ENCODE measurements at regions not wholly inside any gene's neighbourhood (a gene's known extent, or its start where the extent isn't known, plus 50 kb on each side); places are given as distances from the start of the nearest gene placed in this dataset.
A peak's percentile ranks its signal among the peaks of the same experiment; 100 is the strongest.

DNA sequence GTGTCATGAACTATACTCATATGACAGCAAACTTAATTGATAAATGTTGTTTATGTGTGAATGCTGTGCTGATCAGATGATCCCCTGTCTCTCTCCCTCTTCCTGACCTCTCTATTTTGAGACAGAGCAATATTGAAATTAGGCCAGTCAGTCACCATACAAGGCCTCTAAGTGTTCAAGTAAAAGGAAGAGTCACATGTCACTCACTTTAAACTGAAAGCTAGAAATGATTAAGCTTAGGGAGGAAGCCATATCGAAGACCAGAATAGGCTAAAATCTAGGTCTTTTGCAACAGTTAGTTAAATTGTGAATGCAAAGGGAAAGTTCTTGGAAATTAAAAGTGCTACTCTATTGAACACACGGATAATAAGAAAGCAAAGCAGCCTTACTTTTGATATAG, 498.6 kb downstream of the ZPLD1 start:
- H3K36me3 ChIP-seq (ENCODE audit: control insufficient read depth in 2 of 2, insufficient read depth in 2 of 2, low read length in 1 of 2): no peaks in the 10 kb centered on the region
- intact Hi-C loops (cut with micrococcal nuclease; ENCODE audit: unreplicated experiment): no loop called here
- no peak for FAIRE-seq
- H4K20me1 ChIP-seq (ENCODE audit: control insufficient read depth, insufficient read depth): no peaks in the 10 kb centered on the region
- H3K27ac ChIP-seq (ENCODE audit: control insufficient read depth, insufficient read depth): no peak overlapping the region
- H3K9me3 ChIP-seq (replicated peaks; ENCODE audit: control insufficient read depth, insufficient read depth, low read length): no peaks in the 10 kb centered on the region
- no peaks in the 10 kb centered on the region for H3K79me2 ChIP-seq (ENCODE audit: control insufficient read depth, insufficient read depth, low read length)
- no peaks in the 10 kb centered on the region for H3K4me1 ChIP-seq (ENCODE audit: control insufficient read depth, insufficient read depth, low read length)
- 5% methylated on average over 2 of the region's 2 CpGs for WGBS (ENCODE audit: insufficient coverage, insufficient replicate concordance, low lambda C conversion rate, missing lambda C conversion rate)
- ChIA-PET SMC1A (ENCODE audit: uncharacterized antibody, unreplicated experiment) (interaction anchor here (1.4 kb wide), 1 partner anchor 9 kb away, joined by 4 read pairs; no protein-coding TSS in a partner anchor), POLR2A (no interaction called here), RAD21 (ENCODE audit: unreplicated experiment) (no interaction called here), CTCF (interaction anchor here (0.6 to 1.1 kb wide), 2 partner anchors 13 to 720 kb away, joined by 3 read pairs; no protein-coding TSS in a partner anchor)
- no peak overlapping the region for H3K4me3 ChIP-seq
- no peaks in the 10 kb centered on the region for H3K27me3 ChIP-seq (replicated peaks in 1 of 2; ENCODE audit: control insufficient read depth in 2 of 2, insufficient read depth in 2 of 2, low read length in 1 of 2)
- in situ Hi-C loops (cut with MboI): no loop called here
- DNase-seq (ENCODE audit: low read depth, low spot score): no peak
- H3K4me2 ChIP-seq (ENCODE audit: control insufficient read depth, insufficient read depth): no peak overlapping the region
- ATAC-seq: peak; percentile 27; the same call in 1 of the 3 replicates
- no peak overlapping the region for H3K9ac ChIP-seq (ENCODE audit: control insufficient read depth, insufficient read depth, low read length)
- BruUV-seq (replicated peaks): no TSS peak
- TF ChIP-seq TCF12 (IDR thresholded peaks at IDR 0.05; ENCODE audit: low read depth, low read length) (no peak), ZZZ3 (IDR thresholded peaks at IDR 0.05; ENCODE audit: control insufficient read depth, insufficient read length, low read depth) (no peak)
- TF ChIP-seq, protein P1, sequence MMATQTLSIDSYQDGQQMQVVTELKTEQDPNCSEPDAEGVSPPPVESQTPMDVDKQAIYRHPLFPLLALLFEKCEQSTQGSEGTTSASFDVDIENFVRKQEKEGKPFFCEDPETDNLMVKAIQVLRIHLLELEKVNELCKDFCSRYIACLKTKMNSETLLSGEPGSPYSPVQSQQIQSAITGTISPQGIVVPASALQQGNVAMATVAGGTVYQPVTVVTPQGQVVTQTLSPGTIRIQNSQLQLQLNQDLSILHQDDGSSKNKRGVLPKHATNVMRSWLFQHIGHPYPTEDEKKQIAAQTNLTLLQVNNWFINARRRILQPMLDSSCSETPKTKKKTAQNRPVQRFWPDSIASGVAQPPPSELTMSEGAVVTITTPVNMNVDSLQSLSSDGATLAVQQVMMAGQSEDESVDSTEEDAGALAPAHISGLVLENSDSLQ (IDR thresholded peaks at IDR 0.05): peak; percentile 62
- no peak overlapping the region for H2AFZ ChIP-seq (ENCODE audit: control insufficient read depth, low read depth, low read length)

DNA sequence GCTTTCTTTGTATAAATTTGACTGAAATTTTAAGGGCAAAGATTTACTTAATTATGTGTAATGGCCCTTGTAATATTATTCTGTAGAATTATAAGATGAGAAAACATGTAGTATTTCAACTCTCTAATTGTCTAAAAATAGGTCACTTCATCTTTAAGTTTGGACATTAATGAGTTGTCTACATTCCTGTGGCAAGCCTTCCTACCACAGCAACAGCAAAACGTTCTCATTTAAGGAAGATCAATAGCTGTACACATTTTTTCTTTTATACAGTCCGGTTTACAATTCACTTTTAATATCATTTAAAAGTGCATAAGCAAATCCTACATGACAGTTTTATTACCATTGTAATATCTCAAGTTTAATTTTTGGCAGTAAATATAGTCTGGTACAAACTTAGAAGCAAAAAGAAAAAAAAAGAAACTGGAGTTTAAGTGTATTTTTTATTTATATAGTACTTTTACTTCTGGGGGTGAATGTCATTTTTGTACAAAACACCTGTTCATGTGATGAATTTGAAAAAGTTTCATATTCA, 501.8 kb downstream of the ZPLD1 start:
- Histone ChIP-seq H3K27ac (ENCODE audit: control insufficient read depth, insufficient read depth) (no peak overlapping the region), H2AFZ (ENCODE audit: control insufficient read depth, low read depth, low read length) (no peak overlapping the region), H3K4me2 (ENCODE audit: control insufficient read depth, insufficient read depth) (no peak overlapping the region), H3K9me3 (replicated peaks; ENCODE audit: control insufficient read depth, insufficient read depth, low read length) (no peaks in the 10 kb centered on the region), H3K79me2 (ENCODE audit: control insufficient read depth, insufficient read depth, low read length) (no peaks in the 10 kb centered on the region), H3K9ac (ENCODE audit: control insufficient read depth, insufficient read depth, low read length) (no peak overlapping the region), H3K4me1 (ENCODE audit: control insufficient read depth, insufficient read depth, low read length) (no peaks in the 10 kb centered on the region), H3K4me3 (no peak overlapping the region), H3K36me3 (ENCODE audit: control insufficient read depth in 2 of 2, insufficient read depth in 2 of 2, low read length in 1 of 2) (no peaks in the 10 kb centered on the region), H3K27me3 (replicated peaks in 1 of 2; ENCODE audit: control insufficient read depth in 2 of 2, insufficient read depth in 2 of 2, low read length in 1 of 2) (no peaks in the 10 kb centered on the region), H4K20me1 (ENCODE audit: control insufficient read depth, insufficient read depth) (no peaks in the 10 kb centered on the region)
- no TSS peak for BruUV-seq (replicated peaks)
- WGBS (ENCODE audit: insufficient coverage, insufficient replicate concordance, low lambda C conversion rate, missing lambda C conversion rate): 0% methylated on average over 2 of the region's 2 CpGs
- in situ Hi-C loops (cut with MboI) (no loop called here), intact Hi-C loops (cut with micrococcal nuclease; ENCODE audit: unreplicated experiment) (no loop called here)
- no peak for ATAC-seq
- RAD21 ChIA-PET (ENCODE audit: unreplicated experiment): no interaction called here
- DNase-seq (ENCODE audit: low read depth, low spot score): no peak
- FAIRE-seq: no peak
- CTCF ChIA-PET: no interaction called here
- POLR2A ChIA-PET: no interaction called here
- SMC1A ChIA-PET (ENCODE audit: uncharacterized antibody, unreplicated experiment): no interaction called here
- no peak for TF ChIP-seq TCF7 (IDR thresholded peaks at IDR 0.05; ENCODE audit: borderline replicate concordance)
- TF ChIP-seq ZNF384 (IDR thresholded peaks at IDR 0.05; ENCODE audit: borderline replicate concordance, low read depth, low read length): no peak
- TF ChIP-seq, protein P2, sequence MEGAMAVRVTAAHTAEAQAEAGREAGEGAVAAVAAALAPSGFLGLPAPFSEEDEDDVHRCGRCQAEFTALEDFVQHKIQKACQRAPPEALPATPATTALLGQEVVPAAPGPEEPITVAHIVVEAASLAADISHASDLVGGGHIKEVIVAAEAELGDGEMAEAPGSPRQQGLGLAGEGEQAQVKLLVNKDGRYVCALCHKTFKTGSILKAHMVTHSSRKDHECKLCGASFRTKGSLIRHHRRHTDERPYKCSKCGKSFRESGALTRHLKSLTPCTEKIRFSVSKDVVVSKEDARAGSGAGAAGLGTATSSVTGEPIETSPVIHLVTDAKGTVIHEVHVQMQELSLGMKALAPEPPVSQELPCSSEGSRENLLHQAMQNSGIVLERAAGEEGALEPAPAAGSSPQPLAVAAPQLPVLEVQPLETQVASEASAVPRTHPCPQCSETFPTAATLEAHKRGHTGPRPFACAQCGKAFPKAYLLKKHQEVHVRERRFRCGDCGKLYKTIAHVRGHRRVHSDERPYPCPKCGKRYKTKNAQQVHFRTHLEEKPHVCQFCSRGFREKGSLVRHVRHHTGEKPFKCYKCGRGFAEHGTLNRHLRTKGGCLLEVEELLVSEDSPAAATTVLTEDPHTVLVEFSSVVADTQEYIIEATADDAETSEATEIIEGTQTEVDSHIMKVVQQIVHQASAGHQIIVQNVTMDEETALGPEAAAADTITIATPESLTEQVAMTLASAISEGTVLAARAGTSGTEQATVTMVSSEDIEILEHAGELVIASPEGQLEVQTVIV (IDR thresholded peaks at IDR 0.05; ENCODE audit: borderline replicate concordance, partially characterized antibody): no peak
- TF ChIP-seq IKZF2 (IDR thresholded peaks at IDR 0.05): no peak
- TF ChIP-seq MEF2B (IDR thresholded peaks at IDR 0.05; ENCODE audit: partially characterized antibody, poor library complexity, severe bottlenecking): no peak
- TF ChIP-seq CBFB (IDR thresholded peaks at IDR 0.05; ENCODE audit: low read depth): no peak
- TF ChIP-seq, protein P3, sequence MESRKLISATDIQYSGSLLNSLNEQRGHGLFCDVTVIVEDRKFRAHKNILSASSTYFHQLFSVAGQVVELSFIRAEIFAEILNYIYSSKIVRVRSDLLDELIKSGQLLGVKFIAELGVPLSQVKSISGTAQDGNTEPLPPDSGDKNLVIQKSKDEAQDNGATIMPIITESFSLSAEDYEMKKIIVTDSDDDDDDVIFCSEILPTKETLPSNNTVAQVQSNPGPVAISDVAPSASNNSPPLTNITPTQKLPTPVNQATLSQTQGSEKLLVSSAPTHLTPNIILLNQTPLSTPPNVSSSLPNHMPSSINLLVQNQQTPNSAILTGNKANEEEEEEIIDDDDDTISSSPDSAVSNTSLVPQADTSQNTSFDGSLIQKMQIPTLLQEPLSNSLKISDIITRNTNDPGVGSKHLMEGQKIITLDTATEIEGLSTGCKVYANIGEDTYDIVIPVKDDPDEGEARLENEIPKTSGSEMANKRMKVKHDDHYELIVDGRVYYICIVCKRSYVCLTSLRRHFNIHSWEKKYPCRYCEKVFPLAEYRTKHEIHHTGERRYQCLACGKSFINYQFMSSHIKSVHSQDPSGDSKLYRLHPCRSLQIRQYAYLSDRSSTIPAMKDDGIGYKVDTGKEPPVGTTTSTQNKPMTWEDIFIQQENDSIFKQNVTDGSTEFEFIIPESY (IDR thresholded peaks at IDR 0.05): no peak
- TF ChIP-seq SP1 (IDR thresholded peaks at IDR 0.05; ENCODE audit: low read depth, low read length): no peak
- TF ChIP-seq CREM (IDR thresholded peaks at IDR 0.05; ENCODE audit: low read depth): no peak
- TF ChIP-seq PML (IDR thresholded peaks at IDR 0.05; ENCODE audit: low read length): no peak
